GM21529 (cell line): ENCODE measurements at regions not wholly inside any gene's neighbourhood (a gene's known extent, or its start where the extent isn't known, plus 50 kb on each side); places are given as distances from the start of the nearest gene placed in this dataset.
A peak's percentile ranks its signal among the peaks of the same experiment; 100 is the strongest.
"Not testable (repeated sequence)": the region's sequence is repeated elsewhere in the genome, so short reads cannot be mapped to it uniquely, and the experiment has no call there.

Source experiments
- ATAC-seq: cut with Tn5 transposase; IDR thresholded peaks from one replicate; pipeline ENCODE4 v1.9.1; 2021; ENCODE audit not compliant: unreplicated experiment

- ATAC-seq = no peak
These were observed 180.7 kb upstream of the IL15 start for GRCh38 chr4:141455651-141456050.

GRCh38 chr4:141457653-141458052 lies 178.7 kb upstream of the IL15 start:
- ATAC-seq = no peak

GRCh38 chr4:141458501-141458900 lies 177.9 kb upstream of the IL15 start:
- ATAC-seq = no peak

GRCh38 chr4:141459020-141459419 lies 177.4 kb upstream of the IL15 start:
- ATAC-seq = no peak

GRCh38 chr4:141462361-141462760 lies 174.0 kb upstream of the IL15 start:
- no peak for ATAC-seq

GRCh38 chr4:141463678-141464077 lies 172.7 kb upstream of the IL15 start:
- no peak for ATAC-seq

GRCh38 chr4:141464366-141464765 lies 172.0 kb upstream of the IL15 start:
- ATAC-seq = no peak

- ATAC-seq = no peak
These were observed 171.2 kb upstream of the IL15 start for GRCh38 chr4:141465171-141465570.

GRCh38 chr4:141467225-141467624 lies 169.2 kb upstream of the IL15 start:
- ATAC-seq = no peak

GRCh38 chr4:141469392-141469791 lies 167.0 kb upstream of the IL15 start:
- no peak for ATAC-seq

GRCh38 chr4:141473026-141473540 lies 163.3 kb upstream of the IL15 start:
- no peak for ATAC-seq

- ATAC-seq = no peak
These were observed 162.4 kb upstream of the IL15 start for GRCh38 chr4:141473952-141474351.

GRCh38 chr4:141480950-141481349 lies 155.4 kb upstream of the IL15 start:
- no peak for ATAC-seq

GRCh38 chr4:141484298-141484697 lies 152.1 kb upstream of the IL15 start:
- not testable (repeated sequence) for ATAC-seq

GRCh38 chr4:141486375-141486997 lies 149.9 kb upstream of the IL15 start:
- no peak for ATAC-seq

- peak; percentile 96 for ATAC-seq
These were observed 138.8 kb upstream of the IL15 start for GRCh38 chr4:141497627-141498026.

- no peak for ATAC-seq
These were observed 137.0 kb upstream of the IL15 start for GRCh38 chr4:141499261-141499853.

- no peak for ATAC-seq
These were observed 135.0 kb upstream of the IL15 start for GRCh38 chr4:141501395-141501794.

GRCh38 chr4:141501931-141502330 lies 134.5 kb upstream of the IL15 start:
- ATAC-seq = no peak

- no peak for ATAC-seq
These were observed 133.6 kb upstream of the IL15 start for GRCh38 chr4:141502755-141503154.

- ATAC-seq = no peak
These were observed 133.1 kb upstream of the IL15 start for GRCh38 chr4:141503260-141503659.

GRCh38 chr4:141511055-141511454 lies 125.3 kb upstream of the IL15 start:
- no peak for ATAC-seq

GRCh38 chr4:141513866-141514265 lies 122.5 kb upstream of the IL15 start:
- ATAC-seq = no peak
